ENCODE measurements at regions not wholly inside any gene's neighbourhood (a gene's known extent, or its start where the extent isn't known, plus 50 kb on each side); places are given as distances from the start of the nearest gene placed in this dataset.

DNA sequence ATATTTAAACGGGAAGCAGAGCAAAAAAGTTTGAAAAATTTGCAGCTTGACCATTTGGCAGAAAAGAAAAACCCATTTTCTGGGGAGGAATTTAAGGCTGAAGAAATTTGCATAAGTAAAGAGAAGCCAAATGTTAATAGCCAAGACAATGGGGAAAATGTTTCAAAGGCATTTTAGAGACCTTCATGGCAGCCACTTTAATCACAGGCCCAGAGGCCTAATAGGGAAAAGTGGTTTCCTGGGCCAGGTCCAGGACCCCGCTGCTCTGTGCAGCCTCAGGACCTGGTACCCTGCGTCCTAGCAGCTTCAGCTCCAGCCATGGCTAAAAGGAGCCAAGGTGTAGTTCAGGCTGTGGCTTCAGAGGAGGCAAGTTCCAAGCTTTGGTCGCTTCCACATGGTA lies 507.3 kb downstream of the SLCO4C1 start (continued):
- TF ChIP-seq ARNTL (CRISPR knock-in tag; IDR thresholded peaks at IDR 0.05; ENCODE audit: borderline replicate concordance, low read depth): no peak
- TF ChIP-seq ZNF70 (CRISPR knock-in tag; IDR thresholded peaks at IDR 0.05): no peak
- TF ChIP-seq, protein P1, sequence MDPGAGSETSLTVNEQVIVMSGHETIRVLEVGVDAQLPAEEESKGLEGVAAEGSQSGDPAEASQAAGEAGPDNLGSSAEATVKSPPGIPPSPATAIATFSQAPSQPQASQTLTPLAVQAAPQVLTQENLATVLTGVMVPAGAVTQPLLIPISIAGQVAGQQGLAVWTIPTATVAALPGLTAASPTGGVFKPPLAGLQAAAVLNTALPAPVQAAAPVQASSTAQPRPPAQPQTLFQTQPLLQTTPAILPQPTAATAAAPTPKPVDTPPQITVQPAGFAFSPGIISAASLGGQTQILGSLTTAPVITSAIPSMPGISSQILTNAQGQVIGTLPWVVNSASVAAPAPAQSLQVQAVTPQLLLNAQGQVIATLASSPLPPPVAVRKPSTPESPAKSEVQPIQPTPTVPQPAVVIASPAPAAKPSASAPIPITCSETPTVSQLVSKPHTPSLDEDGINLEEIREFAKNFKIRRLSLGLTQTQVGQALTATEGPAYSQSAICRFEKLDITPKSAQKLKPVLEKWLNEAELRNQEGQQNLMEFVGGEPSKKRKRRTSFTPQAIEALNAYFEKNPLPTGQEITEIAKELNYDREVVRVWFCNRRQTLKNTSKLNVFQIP (CRISPR knock-in tag; IDR thresholded peaks at IDR 0.05; ENCODE audit: borderline replicate concordance, low read depth): no peak
- TF ChIP-seq ZNF8 (CRISPR knock-in tag; IDR thresholded peaks at IDR 0.05): no peak
- TF ChIP-seq GLIS3 (CRISPR knock-in tag; IDR thresholded peaks at IDR 0.05): no peak
- TF ChIP-seq TCF4 (CRISPR knock-in tag; IDR thresholded peaks at IDR 0.05; ENCODE audit: borderline replicate concordance): no peak

- no peak for ATAC-seq
Measured at GRCh38 chr5:101785090-101785489, 511.0 kb downstream of the SLCO4C1 start.

GRCh38 chr5:101783241-101784013 lies 512.7 kb downstream of the SLCO4C1 start:
- TF ChIP-seq, protein P1 (CRISPR knock-in tag; IDR thresholded peaks at IDR 0.05; ENCODE audit: borderline replicate concordance, low read depth): no peak
- TF ChIP-seq, protein P2, sequence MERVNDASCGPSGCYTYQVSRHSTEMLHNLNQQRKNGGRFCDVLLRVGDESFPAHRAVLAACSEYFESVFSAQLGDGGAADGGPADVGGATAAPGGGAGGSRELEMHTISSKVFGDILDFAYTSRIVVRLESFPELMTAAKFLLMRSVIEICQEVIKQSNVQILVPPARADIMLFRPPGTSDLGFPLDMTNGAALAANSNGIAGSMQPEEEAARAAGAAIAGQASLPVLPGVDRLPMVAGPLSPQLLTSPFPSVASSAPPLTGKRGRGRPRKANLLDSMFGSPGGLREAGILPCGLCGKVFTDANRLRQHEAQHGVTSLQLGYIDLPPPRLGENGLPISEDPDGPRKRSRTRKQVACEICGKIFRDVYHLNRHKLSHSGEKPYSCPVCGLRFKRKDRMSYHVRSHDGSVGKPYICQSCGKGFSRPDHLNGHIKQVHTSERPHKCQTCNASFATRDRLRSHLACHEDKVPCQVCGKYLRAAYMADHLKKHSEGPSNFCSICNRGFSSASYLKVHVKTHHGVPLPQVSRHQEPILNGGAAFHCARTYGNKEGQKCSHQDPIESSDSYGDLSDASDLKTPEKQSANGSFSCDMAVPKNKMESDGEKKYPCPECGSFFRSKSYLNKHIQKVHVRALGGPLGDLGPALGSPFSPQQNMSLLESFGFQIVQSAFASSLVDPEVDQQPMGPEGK (CRISPR knock-in tag; IDR thresholded peaks at IDR 0.05; ENCODE audit: borderline replicate concordance): no peak
- TF ChIP-seq GLIS3 (CRISPR knock-in tag; IDR thresholded peaks at IDR 0.05) (no peak), PPARA (CRISPR knock-in tag; IDR thresholded peaks at IDR 0.05; ENCODE audit: borderline replicate concordance) (no peak), ESRRG (CRISPR knock-in tag; IDR thresholded peaks at IDR 0.05) (no peak), RARB (CRISPR knock-in tag; IDR thresholded peaks at IDR 0.05) (no peak), ZNF565 (CRISPR knock-in tag; conservative IDR thresholded peaks at IDR 0.05; ENCODE audit: low read depth) (no peak), ARNTL (CRISPR knock-in tag; IDR thresholded peaks at IDR 0.05; ENCODE audit: borderline replicate concordance, low read depth) (no peak)
- TF ChIP-seq, protein P3, sequence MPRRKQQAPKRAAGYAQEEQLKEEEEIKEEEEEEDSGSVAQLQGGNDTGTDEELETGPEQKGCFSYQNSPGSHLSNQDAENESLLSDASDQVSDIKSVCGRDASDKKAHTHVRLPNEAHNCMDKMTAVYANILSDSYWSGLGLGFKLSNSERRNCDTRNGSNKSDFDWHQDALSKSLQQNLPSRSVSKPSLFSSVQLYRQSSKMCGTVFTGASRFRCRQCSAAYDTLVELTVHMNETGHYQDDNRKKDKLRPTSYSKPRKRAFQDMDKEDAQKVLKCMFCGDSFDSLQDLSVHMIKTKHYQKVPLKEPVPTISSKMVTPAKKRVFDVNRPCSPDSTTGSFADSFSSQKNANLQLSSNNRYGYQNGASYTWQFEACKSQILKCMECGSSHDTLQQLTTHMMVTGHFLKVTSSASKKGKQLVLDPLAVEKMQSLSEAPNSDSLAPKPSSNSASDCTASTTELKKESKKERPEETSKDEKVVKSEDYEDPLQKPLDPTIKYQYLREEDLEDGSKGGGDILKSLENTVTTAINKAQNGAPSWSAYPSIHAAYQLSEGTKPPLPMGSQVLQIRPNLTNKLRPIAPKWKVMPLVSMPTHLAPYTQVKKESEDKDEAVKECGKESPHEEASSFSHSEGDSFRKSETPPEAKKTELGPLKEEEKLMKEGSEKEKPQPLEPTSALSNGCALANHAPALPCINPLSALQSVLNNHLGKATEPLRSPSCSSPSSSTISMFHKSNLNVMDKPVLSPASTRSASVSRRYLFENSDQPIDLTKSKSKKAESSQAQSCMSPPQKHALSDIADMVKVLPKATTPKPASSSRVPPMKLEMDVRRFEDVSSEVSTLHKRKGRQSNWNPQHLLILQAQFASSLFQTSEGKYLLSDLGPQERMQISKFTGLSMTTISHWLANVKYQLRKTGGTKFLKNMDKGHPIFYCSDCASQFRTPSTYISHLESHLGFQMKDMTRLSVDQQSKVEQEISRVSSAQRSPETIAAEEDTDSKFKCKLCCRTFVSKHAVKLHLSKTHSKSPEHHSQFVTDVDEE (CRISPR knock-in tag; IDR thresholded peaks at IDR 0.05): no peak
- ATAC-seq: no peak

More at GRCh38 chr5:101785090-101785489, 511.0 kb downstream of the SLCO4C1 start:
- TF ChIP-seq SNAI2 (CRISPR knock-in tag; IDR thresholded peaks at IDR 0.05) (no peak), ZNF565 (CRISPR knock-in tag; conservative IDR thresholded peaks at IDR 0.05; ENCODE audit: low read depth) (no peak), ZNF70 (CRISPR knock-in tag; IDR thresholded peaks at IDR 0.05) (no peak), ZFP30 (CRISPR knock-in tag; IDR thresholded peaks at IDR 0.05) (no peak), CREB5 (CRISPR knock-in tag; IDR thresholded peaks at IDR 0.05; ENCODE audit: low read depth) (no peak), ZNF8 (CRISPR knock-in tag; IDR thresholded peaks at IDR 0.05) (no peak), BACH2 (CRISPR knock-in tag; IDR thresholded peaks at IDR 0.05; ENCODE audit: borderline replicate concordance) (no peak)
- TF ChIP-seq, protein P2 (CRISPR knock-in tag; IDR thresholded peaks at IDR 0.05; ENCODE audit: borderline replicate concordance): no peak
